Fibroblast of lung (primary cell): ENCODE measurements at regions not wholly inside any gene's neighbourhood (a gene's known extent, or its start where the extent isn't known, plus 50 kb on each side); places are given as distances from the start of the nearest gene placed in this dataset.

ENCODE experiments used
- DNase-seq, 2 donors: peaks; one replicate each; pipeline versions ENCODE4 v3.0.0 to v3.0.0-alpha.2; 2010; ENCODE audit warnings: low read depth in 2 of 2
- H2AFZ ChIP-seq: 2 replicates; pipeline ENCODE4 v1.5.1; 2012; ENCODE audit warnings: low read length, control low read depth, inconsistent platforms
- H3K27ac ChIP-seq: 2 replicates; pipeline ENCODE4 v1.5.1; 2011; ENCODE audit warnings: low read length, control low read depth; ENCODE audit not compliant: insufficient read depth
- H3K27me3 ChIP-seq: 2 replicates; pipeline ENCODE4 v1.5.1; 2011; ENCODE audit warnings: mild to moderate bottlenecking, low read length; ENCODE audit not compliant: control insufficient read depth, insufficient read depth
- H3K36me3 ChIP-seq: 2 replicates; pipeline ENCODE4 v1.5.1; 2011; ENCODE audit warnings: low read length; ENCODE audit not compliant: control insufficient read depth, insufficient read depth
- H3K4me1 ChIP-seq: 2 replicates; pipeline ENCODE4 v1.5.1; 2011; ENCODE audit warnings: low read length; ENCODE audit not compliant: control insufficient read depth, insufficient read depth; ENCODE audit errors: extremely low read depth
- H3K4me2 ChIP-seq: 2 replicates; pipeline ENCODE4 v1.5.1; 2011; ENCODE audit warnings: low read length, control low read depth; ENCODE audit not compliant: insufficient read depth; ENCODE audit errors: extremely low read depth
- H3K4me3 ChIP-seq, 4 experiments: fragments of 200-600 bp in 1 of 4; sonication (generic) in 1 of 4; replicated peaks in 1 of 4; 2 replicates each; pipeline ENCODE4 v1.5.1; 2011 to 2016; ENCODE audit warnings: low read length in 4 of 4, low read depth in 3 of 4, mild to moderate bottlenecking in 3 of 4, control low read depth in 2 of 4, inconsistent platforms in 1 of 4, mixed read lengths in 1 of 4; ENCODE audit not compliant: insufficient read depth in 1 of 4; ENCODE audit errors: control extremely low read depth in 1 of 4
- H3K79me2 ChIP-seq: 2 replicates; pipeline ENCODE4 v1.5.1; 2012; ENCODE audit warnings: mild to moderate bottlenecking, low read length, inconsistent platforms; ENCODE audit not compliant: control insufficient read depth, insufficient read depth
- H3K9ac ChIP-seq: 2 replicates; pipeline ENCODE4 v1.5.1; 2011; ENCODE audit warnings: mild to moderate bottlenecking, low read length, control low read depth; ENCODE audit not compliant: insufficient read depth
- H3K9me3 ChIP-seq: 2 replicates; pipeline ENCODE4 v1.5.1; 2012; ENCODE audit warnings: low read depth, low read length; ENCODE audit not compliant: control insufficient read depth, insufficient read depth
- H4K20me1 ChIP-seq: 2 replicates; pipeline ENCODE4 v1.5.1; 2011; ENCODE audit warnings: low read length; ENCODE audit not compliant: control insufficient read depth, insufficient read depth; ENCODE audit errors: extremely low read depth
- EZH2 ChIP-seq: IDR thresholded peaks from 2 replicates; pipeline ENCODE4 v1.5.1; 2012; ENCODE audit warnings: low read length, control low read depth, mild to moderate bottlenecking; ENCODE audit errors: missing control alignments
- TF ChIP-seq, protein P1 (sequence below), 2 donors: IDR thresholded peaks in 1 of 2; conservative IDR thresholded peaks in 1 of 2; 1 replicate in 1 of 2; 2 replicates in 1 of 2; pipeline ENCODE4 v1.5.1; 2011 to 2012; ENCODE audit warnings: low read length in 2 of 2, control low read depth in 1 of 2, inconsistent platforms in 1 of 2, low read depth in 1 of 2, mild to moderate bottlenecking in 1 of 2

DNA sequence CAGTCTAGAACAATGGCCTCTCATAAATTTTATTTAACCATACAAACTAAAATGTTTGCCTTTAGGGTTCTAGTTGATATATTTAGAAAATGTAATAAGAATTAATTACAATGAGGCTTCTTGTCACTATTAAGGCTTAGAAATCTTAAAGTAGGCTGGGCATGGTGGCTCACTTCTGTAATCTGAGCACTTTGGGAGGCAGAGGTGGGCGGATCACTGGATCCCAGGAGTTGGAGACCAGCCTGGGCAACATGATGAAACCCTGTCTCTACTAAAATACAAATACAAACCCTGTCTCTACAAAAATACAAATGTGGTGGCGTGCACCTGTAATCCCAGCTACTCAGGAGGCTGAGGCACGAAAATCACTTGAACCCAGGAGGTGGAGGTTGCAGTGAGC, 99.0 kb upstream of the ADGRF1 start:
- Histone ChIP-seq H3K79me2 (no peaks in the 10 kb centered on the region), H3K27me3 (no peaks in the 10 kb centered on the region), H3K9ac (no peak overlapping the region), H3K4me2 (no peak overlapping the region), H3K36me3 (no peaks in the 10 kb centered on the region), H3K4me3 (no peak overlapping the region), H3K4me1 (no peaks in the 10 kb centered on the region), H3K9me3 (no peaks in the 10 kb centered on the region), H4K20me1 (no peaks in the 10 kb centered on the region), H2AFZ (no peak overlapping the region), H3K27ac (no peak overlapping the region)
- TF ChIP-seq EZH2: no peak
- TF ChIP-seq, protein P1, sequence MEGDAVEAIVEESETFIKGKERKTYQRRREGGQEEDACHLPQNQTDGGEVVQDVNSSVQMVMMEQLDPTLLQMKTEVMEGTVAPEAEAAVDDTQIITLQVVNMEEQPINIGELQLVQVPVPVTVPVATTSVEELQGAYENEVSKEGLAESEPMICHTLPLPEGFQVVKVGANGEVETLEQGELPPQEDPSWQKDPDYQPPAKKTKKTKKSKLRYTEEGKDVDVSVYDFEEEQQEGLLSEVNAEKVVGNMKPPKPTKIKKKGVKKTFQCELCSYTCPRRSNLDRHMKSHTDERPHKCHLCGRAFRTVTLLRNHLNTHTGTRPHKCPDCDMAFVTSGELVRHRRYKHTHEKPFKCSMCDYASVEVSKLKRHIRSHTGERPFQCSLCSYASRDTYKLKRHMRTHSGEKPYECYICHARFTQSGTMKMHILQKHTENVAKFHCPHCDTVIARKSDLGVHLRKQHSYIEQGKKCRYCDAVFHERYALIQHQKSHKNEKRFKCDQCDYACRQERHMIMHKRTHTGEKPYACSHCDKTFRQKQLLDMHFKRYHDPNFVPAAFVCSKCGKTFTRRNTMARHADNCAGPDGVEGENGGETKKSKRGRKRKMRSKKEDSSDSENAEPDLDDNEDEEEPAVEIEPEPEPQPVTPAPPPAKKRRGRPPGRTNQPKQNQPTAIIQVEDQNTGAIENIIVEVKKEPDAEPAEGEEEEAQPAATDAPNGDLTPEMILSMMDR (conservative IDR thresholded peaks at IDR 0.05 in 1 of 2, IDR thresholded peaks at IDR 0.05 in 1 of 2; ENCODE audit: low read depth in 1 of 2, low read length in 2 of 2): no peak
- no peak for DNase-seq

DNA sequence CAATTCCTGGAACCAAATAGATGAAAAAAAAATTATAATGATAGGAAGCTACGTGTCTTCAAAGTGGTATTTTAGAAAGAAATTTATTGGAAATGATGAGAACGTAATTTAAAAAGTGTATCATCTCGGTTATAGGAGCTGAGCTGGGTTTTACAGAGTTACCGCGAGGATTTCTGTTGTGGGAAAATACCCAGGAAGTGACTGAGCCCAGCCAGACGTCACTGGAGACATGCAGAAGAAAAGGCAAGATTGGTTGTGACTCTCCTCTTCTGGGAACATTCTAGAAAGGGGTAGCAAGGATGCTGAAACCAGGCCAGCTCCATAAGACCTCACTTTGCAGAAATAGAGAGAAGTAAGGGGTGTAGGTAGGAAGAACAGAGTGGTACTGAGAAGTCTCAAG, 95.9 kb upstream of the ADGRF1 start:
- peak in 1 of 2 donors; percentile 42 for DNase-seq
- H3K4me1 ChIP-seq: peaks cover 3% of the 10 kb centered on the region
- H3K27me3 ChIP-seq: no peaks in the 10 kb centered on the region
- H4K20me1 ChIP-seq: no peaks in the 10 kb centered on the region
- no peaks in the 10 kb centered on the region for H3K79me2 ChIP-seq
- no peak overlapping the region for H2AFZ ChIP-seq
- no peak overlapping the region for H3K9ac ChIP-seq
- H3K4me2 ChIP-seq: no peak overlapping the region
- TF ChIP-seq, protein P1 (conservative IDR thresholded peaks at IDR 0.05 in 1 of 2, IDR thresholded peaks at IDR 0.05 in 1 of 2; ENCODE audit: low read depth in 1 of 2, low read length in 2 of 2): no peak
- TF ChIP-seq EZH2: no peak
- no peak overlapping the region for H3K4me3 ChIP-seq
- H3K36me3 ChIP-seq: no peaks in the 10 kb centered on the region
- H3K9me3 ChIP-seq: no peaks in the 10 kb centered on the region
- no peak overlapping the region for H3K27ac ChIP-seq

DNA sequence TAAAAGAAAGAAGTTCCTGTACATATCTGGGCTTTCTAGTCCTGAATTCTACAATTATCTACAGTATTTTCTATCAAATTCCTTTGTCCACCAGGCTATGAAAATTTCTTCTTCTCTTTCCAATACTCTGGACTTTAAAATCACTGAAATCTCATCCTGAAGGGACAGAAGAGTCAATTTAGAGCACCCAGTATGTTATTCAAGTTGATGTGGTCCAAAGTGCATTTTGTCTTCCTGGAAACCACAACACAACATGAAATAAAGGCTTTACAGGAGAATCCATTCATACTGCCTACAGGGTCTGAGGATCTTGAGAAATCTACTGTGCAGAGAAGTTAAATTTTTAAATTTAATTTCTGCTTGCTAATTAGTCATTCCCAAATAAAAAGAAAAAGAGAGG, 94.9 kb upstream of the ADGRF1 start:
- Histone ChIP-seq H3K27me3 (no peaks in the 10 kb centered on the region), H3K4me2 (no peak overlapping the region), H3K36me3 (no peaks in the 10 kb centered on the region), H3K4me1 (peaks cover 3% of the 10 kb centered on the region), H3K9ac (no peak overlapping the region), H3K79me2 (no peaks in the 10 kb centered on the region), H2AFZ (no peak overlapping the region), H3K27ac (no peak overlapping the region), H3K4me3 (no peak overlapping the region), H4K20me1 (no peaks in the 10 kb centered on the region), H3K9me3 (no peaks in the 10 kb centered on the region)
- no peak for DNase-seq
- no peak for TF ChIP-seq EZH2
- TF ChIP-seq, protein P1 (conservative IDR thresholded peaks at IDR 0.05 in 1 of 2, IDR thresholded peaks at IDR 0.05 in 1 of 2; ENCODE audit: low read depth in 1 of 2, low read length in 2 of 2): no peak
